GM12891 (cell line): ENCODE measurements at regions not wholly inside any gene's neighbourhood (a gene's known extent, or its start where the extent isn't known, plus 50 kb on each side); places are given as distances from the start of the nearest gene placed in this dataset.
A peak's percentile ranks its signal among the peaks of the same experiment; 100 is the strongest.

Experiments used
- DNase-seq: peaks from one replicate; pipeline ENCODE4 v3.0.0; 2011; ENCODE audit warnings: low spot score; ENCODE audit not compliant: insufficient read length
- FAIRE-seq: peaks from 2 replicates; lab custom pipeline; 2011; peaks lifted over from hg19 to GRCh38; lab: Jason Lieb, UNC
- PAX5 ChIP-seq: IDR thresholded peaks from 2 replicates; pipeline ENCODE4 v1.6.1; 2011; ENCODE audit warnings: low read length, moderate library complexity, mild to moderate bottlenecking; ENCODE audit not compliant: insufficient read depth, severe bottlenecking
- POLR2A ChIP-seq: IDR thresholded peaks from 2 replicates; pipeline ENCODE4 v1.6.1; 2011; ENCODE audit warnings: low read depth, low read length, control low read depth
- POLR2AphosphoS5 ChIP-seq: IDR thresholded peaks from 2 replicates; pipeline ENCODE4 v1.6.1; 2011; ENCODE audit warnings: low read depth, low read length, control low read depth
- POU2F2 ChIP-seq: IDR thresholded peaks from 2 replicates; pipeline ENCODE4 v1.6.1; 2011; ENCODE audit warnings: low read depth, mild to moderate bottlenecking, control low read depth, low read length, moderate library complexity
- SPI1 ChIP-seq: IDR thresholded peaks from 2 replicates; pipeline ENCODE4 v1.6.1; 2011; ENCODE audit warnings: low read depth, low read length, control low read depth
- TAF1 ChIP-seq: IDR thresholded peaks from 2 replicates; pipeline ENCODE4 v1.6.1; 2011; ENCODE audit warnings: low read depth, low read length, control low read depth

- DNase-seq (no peak), FAIRE-seq (no peak)
- no peak for TF ChIP-seq TAF1
- TF ChIP-seq SPI1: peak; percentile 68
Measured at GRCh38 chr5:86979811-86980411, 287.8 kb upstream of the RASA1 start.

- no peak for DNase-seq
- TF ChIP-seq SPI1 (no peak), POU2F2 (no peak)
- no peak for FAIRE-seq
Measured at GRCh38 chr5:86981898-86982297, 285.8 kb upstream of the RASA1 start.

- DNase-seq (no peak), FAIRE-seq (no peak)
- TF ChIP-seq POU2F2 (no peak), POLR2AphosphoS5 (no peak), TAF1 (no peak), SPI1 (no peak), POLR2A (no peak), PAX5 (no peak)
Measured at GRCh38 chr5:86983208-86983607, 284.5 kb upstream of the RASA1 start.

DNA sequence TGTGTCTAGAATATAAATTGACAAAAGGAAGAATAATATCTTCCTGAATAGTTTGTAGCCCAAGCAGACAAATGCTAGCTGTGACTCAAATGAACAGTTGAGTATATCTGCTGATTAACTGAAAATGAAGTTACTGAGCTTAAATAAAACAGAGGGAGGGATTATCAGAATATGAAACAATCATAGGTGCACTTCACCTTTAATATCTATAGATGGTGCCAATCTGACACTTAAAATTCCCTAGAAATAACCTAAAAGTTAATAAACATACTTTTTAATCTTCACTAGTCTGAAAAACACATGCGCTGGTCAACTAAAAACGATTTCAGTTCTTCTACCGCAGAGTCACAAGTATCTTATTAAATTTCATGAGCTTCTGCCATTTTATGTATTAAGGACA is 280.8 kb upstream of the RASA1 start:
- FAIRE-seq: no peak
- no peak for DNase-seq
- TF ChIP-seq TAF1 (no peak), SPI1 (no peak), POU2F2 (no peak), POLR2A (no peak)

- no peak for FAIRE-seq
- no peak for DNase-seq
- TF ChIP-seq POU2F2 (no peak), POLR2AphosphoS5 (no peak)
Measured at GRCh38 chr5:86997516-86997915, 270.2 kb upstream of the RASA1 start.

DNA sequence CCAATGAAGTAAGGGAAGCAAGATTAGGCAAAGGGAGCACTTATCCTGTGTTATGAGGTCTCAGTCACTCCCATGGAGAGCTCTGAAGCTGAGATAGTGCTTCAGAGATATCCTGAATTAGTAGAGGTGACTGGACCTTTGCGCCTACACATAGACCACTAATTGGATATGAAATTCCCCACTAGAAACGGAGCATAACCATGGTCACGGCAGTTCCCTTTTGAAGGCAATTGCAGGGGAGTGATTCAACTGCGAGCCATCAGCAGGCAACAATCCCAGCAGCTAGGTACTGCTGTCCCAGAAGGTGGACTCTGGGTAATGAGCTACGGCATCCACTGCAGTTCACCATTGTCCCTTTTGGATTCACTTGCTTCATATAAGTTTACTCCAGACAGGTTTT is 267.7 kb upstream of the RASA1 start:
- FAIRE-seq (no peak), DNase-seq (no peak)
- TF ChIP-seq POLR2AphosphoS5 (no peak), SPI1 (no peak), POLR2A (no peak), POU2F2 (no peak), PAX5 (no peak), TAF1 (no peak)

- no peak for TF ChIP-seq TAF1
- no peak for TF ChIP-seq POU2F2
- no peak for TF ChIP-seq PAX5
- TF ChIP-seq POLR2AphosphoS5: no peak
- no peak for TF ChIP-seq SPI1
- TF ChIP-seq POLR2A: no peak
- FAIRE-seq: no peak
Measured at GRCh38 chr5:87002485-87002884, 265.2 kb upstream of the RASA1 start.

DNA sequence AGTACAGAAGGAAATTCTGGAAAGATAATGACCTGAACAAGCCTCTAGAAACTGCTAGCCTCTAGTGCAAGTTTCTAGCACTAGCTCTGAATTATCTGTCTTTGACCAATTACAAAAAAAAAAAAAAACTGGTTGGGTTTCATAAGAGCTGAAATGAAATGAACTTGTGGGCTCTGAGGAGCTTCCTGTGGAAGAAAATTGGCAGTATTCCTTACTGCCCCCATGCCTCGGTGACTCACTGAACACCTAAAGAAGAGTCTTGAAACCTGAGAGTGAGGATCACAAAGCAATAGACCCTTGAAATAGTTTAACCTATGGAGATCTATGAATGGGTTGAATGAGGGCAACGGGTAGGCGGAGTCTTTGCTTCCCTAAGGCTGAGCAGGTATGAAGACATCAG is 263.6 kb upstream of the RASA1 start:
- DNase-seq (no peak), FAIRE-seq (no peak)
- TF ChIP-seq POU2F2 (no peak), SPI1 (no peak), POLR2AphosphoS5 (no peak), TAF1 (no peak), PAX5 (no peak), POLR2A (no peak)

More at GRCh38 chr5:87002485-87002884, 265.2 kb upstream of the RASA1 start:
- no peak for DNase-seq

DNA sequence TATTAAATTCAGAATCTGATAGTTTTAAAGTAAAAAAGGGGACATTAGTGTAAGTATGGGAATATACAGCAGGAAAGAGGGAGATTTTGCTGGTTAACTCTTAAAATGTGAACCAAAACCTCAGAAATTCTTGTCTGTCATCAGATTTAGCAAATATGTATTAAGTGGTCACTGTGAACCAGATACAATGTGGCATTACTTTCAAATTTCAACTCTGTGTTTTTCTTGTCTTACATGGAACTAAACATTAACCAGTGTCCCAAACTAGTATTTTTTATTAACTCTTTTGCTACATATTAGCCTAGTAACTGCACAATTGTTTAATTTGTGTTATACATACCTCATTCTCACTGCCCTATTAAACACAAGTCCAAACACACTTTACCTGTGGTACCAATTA is 259.9 kb upstream of the RASA1 start:
- DNase-seq: no peak
- no peak for FAIRE-seq
- TF ChIP-seq TAF1 (no peak), POU2F2 (no peak), SPI1 (no peak), PAX5 (no peak), POLR2AphosphoS5 (no peak), POLR2A (no peak)

DNA sequence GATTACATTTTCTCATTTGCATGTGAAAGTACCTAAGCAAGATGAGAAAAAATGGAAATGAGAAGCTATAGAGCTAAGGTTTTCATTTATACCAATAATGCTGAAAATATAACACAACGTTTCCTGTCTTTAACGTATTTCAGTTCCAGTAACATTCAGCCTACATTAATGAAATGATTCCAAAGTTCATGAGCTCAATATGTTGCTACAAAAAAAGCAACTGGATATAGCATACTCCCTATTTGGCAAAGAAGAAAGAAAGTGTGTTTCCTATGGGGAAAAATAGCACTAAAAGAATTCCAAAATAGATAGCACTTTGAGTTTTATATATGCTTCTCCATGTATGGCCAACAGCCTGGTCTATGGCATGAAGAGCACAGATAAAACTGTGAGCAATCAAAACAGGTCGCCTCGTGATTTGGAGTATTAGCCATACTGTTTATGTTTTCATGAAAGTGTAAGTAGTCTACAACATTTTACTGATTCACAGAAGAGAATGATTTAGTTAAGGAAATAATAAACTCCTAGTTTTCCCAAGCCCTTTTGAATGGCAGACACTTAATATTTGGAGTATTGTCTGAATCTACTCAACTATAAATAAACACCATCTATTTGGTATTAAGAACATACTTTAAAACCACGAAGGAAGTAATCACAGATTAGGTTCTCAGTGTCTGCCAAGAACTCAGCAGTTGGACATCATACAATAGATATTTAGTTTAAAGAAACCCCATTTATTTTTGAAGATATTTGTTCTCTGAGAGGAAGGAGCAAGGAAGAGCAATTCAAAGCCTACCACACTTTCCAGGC is 258.7 kb upstream of the RASA1 start:
- FAIRE-seq (no peak), DNase-seq (no peak)
- TF ChIP-seq POU2F2: no peak
- TF ChIP-seq POLR2A: no peak
- no peak for TF ChIP-seq POLR2AphosphoS5
- no peak for TF ChIP-seq TAF1
- no peak for TF ChIP-seq PAX5
- no peak for TF ChIP-seq SPI1

DNA sequence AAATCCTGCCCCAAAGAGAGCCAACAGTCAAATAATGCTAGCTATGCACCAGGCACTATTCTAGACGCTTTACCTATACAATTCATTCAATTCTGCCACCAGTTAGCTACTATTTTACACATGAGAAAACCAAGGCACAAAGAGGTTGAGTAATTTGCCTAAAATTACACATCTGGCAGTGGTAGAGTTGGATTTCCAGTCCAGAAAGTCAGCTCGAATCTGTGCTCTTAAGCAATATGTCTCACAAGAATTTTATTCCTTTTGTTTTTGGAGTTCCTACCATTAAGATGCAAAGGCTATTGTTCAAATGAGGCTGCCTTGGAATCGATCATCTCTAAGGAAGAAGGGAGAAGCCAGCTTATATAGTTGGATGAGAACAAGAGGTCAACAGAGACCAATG is 256.9 kb upstream of the RASA1 start:
- DNase-seq: no peak
- FAIRE-seq: no peak
- no peak for TF ChIP-seq POLR2A
- TF ChIP-seq PAX5: no peak
- TF ChIP-seq POU2F2: no peak
- no peak for TF ChIP-seq POLR2AphosphoS5
- no peak for TF ChIP-seq TAF1
- TF ChIP-seq SPI1: no peak
